ENCODE measurements at regions not wholly inside any gene's neighbourhood (a gene's known extent, or its start where the extent isn't known, plus 50 kb on each side); places are given as distances from the start of the nearest gene placed in this dataset.

- no peak for TF ChIP-seq GATA2 (IDR thresholded peaks at IDR 0.05; ENCODE audit: low read depth, low read length)
- no peak for TF ChIP-seq GATA3 (IDR thresholded peaks at IDR 0.05; ENCODE audit: low read depth, low read length)
Observed at GRCh38 chr18:45565280-45565970, 49.9 kb upstream of the SLC14A2 start.
